HEK293 (cell line): ENCODE measurements at regions not wholly inside any gene's neighbourhood (a gene's known extent, or its start where the extent isn't known, plus 50 kb on each side); places are given as distances from the start of the nearest gene placed in this dataset.

ENCODE experiments used
- CTCF ChIA-PET: fragments of 350-600 bp; formaldehyde crosslinking; extraction: SDS; loops from one replicate; lab custom pipeline; 2021; ENCODE audit warnings: antibody characterized with exemption; lab: Yijun Ruan, JAX
- POLR2A ChIA-PET: fragments of 300-600 bp; formaldehyde crosslinking; extraction: SDS; loops from one replicate; lab custom pipeline; 2020; ENCODE audit warnings: antibody characterized with exemption, inconsistent platforms; lab: Yijun Ruan, JAX
- H3K27ac ChIP-seq: fragments of 200-500 bp; sonication (Bioruptor generic); 2 replicates; pipeline ENCODE4 v1.5.1; 2014; ENCODE audit warnings: low read depth, low read length, control low read depth, inconsistent platforms; ENCODE audit errors: extremely low read depth
- H3K36me3 ChIP-seq, 2 experiments: fragments of 200-500 bp in 1 of 2; sonication (Bioruptor generic) in 1 of 2; 1 replicate in 1 of 2; 2 replicates in 1 of 2; pipeline ENCODE4 v1.5.1; 2014 to 2017; ENCODE audit warnings: inconsistent platforms in 2 of 2, low read length in 2 of 2; ENCODE audit not compliant: control insufficient read depth in 2 of 2, insufficient read depth in 1 of 2
- H3K4me1 ChIP-seq: fragments of 200-500 bp; sonication (Bioruptor generic); 2 replicates; pipeline ENCODE4 v1.5.1; 2014; ENCODE audit warnings: mild to moderate bottlenecking, low read length, inconsistent platforms; ENCODE audit not compliant: control insufficient read depth, insufficient read depth
- H3K4me3 ChIP-seq: 2 replicates; pipeline ENCODE4 v1.5.1; 2011; ENCODE audit warnings: low read depth, mild to moderate bottlenecking, control low read depth, low read length, moderate library complexity
- H3K9me3 ChIP-seq: fragments of 200-500 bp; sonication (Bioruptor generic); 2 replicates; pipeline ENCODE4 v1.5.1; 2014; ENCODE audit warnings: low read depth, low read length, inconsistent platforms; ENCODE audit not compliant: control insufficient read depth, insufficient read depth
- INSM2 ChIP-seq: fragments of 450-650 bp; formaldehyde crosslinking; IDR thresholded peaks from 2 replicates; pipeline ENCODE4 v1.5.1; 2016; ENCODE audit warnings: missing biosample characterization, missing genetic modification characterization
- MZF1 ChIP-seq: fragments of 450-650 bp; formaldehyde crosslinking; IDR thresholded peaks from 2 replicates; pipeline ENCODE4 v1.5.1; 2017; ENCODE audit warnings: missing biosample characterization, missing genetic modification characterization, borderline replicate concordance
- PBX3 ChIP-seq: sonication (generic); formaldehyde crosslinking; IDR thresholded peaks from 2 replicates; pipeline ENCODE4 v1.8.1; 2022; ENCODE audit warnings: mild to moderate bottlenecking, moderate library complexity, missing genetic modification reagents
- PRDM4 ChIP-seq: fragments of 450-650 bp; formaldehyde crosslinking; IDR thresholded peaks from 2 replicates; pipeline ENCODE4 v1.5.1; 2017; ENCODE audit warnings: missing biosample characterization, missing genetic modification characterization
- REPIN1 ChIP-seq: fragments of 450-650 bp; formaldehyde crosslinking; IDR thresholded peaks from 2 replicates; pipeline ENCODE4 v1.5.1; 2017; ENCODE audit warnings: missing biosample characterization, missing genetic modification characterization, low read depth
- SCRT1 ChIP-seq: fragments of 450-650 bp; formaldehyde crosslinking; IDR thresholded peaks from 2 replicates; pipeline ENCODE4 v1.5.1; 2016; ENCODE audit warnings: missing biosample characterization, missing genetic modification characterization, borderline replicate concordance
- ZNF19 ChIP-seq: fragments of 450-650 bp; formaldehyde crosslinking; IDR thresholded peaks from 2 replicates; pipeline ENCODE4; 2016; ENCODE audit warnings: missing biosample characterization, missing genetic modification characterization, low read depth
- ZNF26 ChIP-seq: fragments of 450-650 bp; formaldehyde crosslinking; IDR thresholded peaks from 2 replicates; pipeline ENCODE4 v1.5.1; 2016; ENCODE audit warnings: missing biosample characterization, missing genetic modification characterization
- ZNF350 ChIP-seq: fragments of 450-650 bp; formaldehyde crosslinking; IDR thresholded peaks from 2 replicates; pipeline ENCODE4 v1.5.0; 2017; ENCODE audit warnings: missing biosample characterization, mild to moderate bottlenecking, missing genetic modification characterization
- ZNF560 ChIP-seq: fragments of 450-650 bp; formaldehyde crosslinking; IDR thresholded peaks from 2 replicates; pipeline ENCODE4 v1.5.1; 2017; ENCODE audit warnings: missing biosample characterization, missing genetic modification characterization, borderline replicate concordance
- ZNF701 ChIP-seq: fragments of 450-650 bp; formaldehyde crosslinking; IDR thresholded peaks from 2 replicates; pipeline ENCODE4 v1.5.1; 2016; ENCODE audit warnings: missing biosample characterization, missing genetic modification characterization
- ZNF830 ChIP-seq: fragments of 450-650 bp; IDR thresholded peaks from 2 replicates; pipeline ENCODE4 v1.5.0; 2018; ENCODE audit warnings: missing biosample characterization, missing genetic modification characterization, low read depth, mild to moderate bottlenecking, moderate library complexity

- no peak for TF ChIP-seq ZNF19 (tag by site-specific recombination)
- no peak for TF ChIP-seq PBX3
These were observed 185.4 kb upstream of the DLGAP1 start (continued) for GRCh38 chr18:4640349-4641012.

GRCh38 chr18:4639628-4640310 is 184.7 kb upstream of the DLGAP1 start:
- H3K36me3 ChIP-seq, result no peaks in the 10 kb centered on the region
- ChIA-PET CTCF (no interaction called here), POLR2A (no interaction called here)
- H3K4me1 ChIP-seq, result no peaks in the 10 kb centered on the region
- no peak for TF ChIP-seq MZF1
- no peaks in the 10 kb centered on the region for H3K9me3 ChIP-seq
- no peak overlapping the region for H3K4me3 ChIP-seq
- H3K27ac ChIP-seq, result no peak overlapping the region

- Histone ChIP-seq H3K4me1 (no peaks in the 10 kb centered on the region), H3K27ac (no peak overlapping the region), H3K36me3 (no peaks in the 10 kb centered on the region), H3K9me3 (no peaks in the 10 kb centered on the region), H3K4me3 (no peak overlapping the region)
- ChIA-PET CTCF (no interaction called here), POLR2A (no interaction called here)
- TF ChIP-seq ZNF560, result no peak
- no peak for TF ChIP-seq INSM2 (tag by site-specific recombination)
These were observed 183.6 kb upstream of the DLGAP1 start for GRCh38 chr18:4638680-4639079.

- H3K4me3 ChIP-seq, result no peak overlapping the region
- no peaks in the 10 kb centered on the region for H3K4me1 ChIP-seq
- no peak overlapping the region for H3K27ac ChIP-seq
- no peaks in the 10 kb centered on the region for H3K9me3 ChIP-seq
- ChIA-PET POLR2A (no interaction called here), CTCF (no interaction called here)
- no peak for TF ChIP-seq REPIN1 (tag by site-specific recombination)
- H3K36me3 ChIP-seq, result no peaks in the 10 kb centered on the region
These were observed 182.8 kb upstream of the DLGAP1 start for GRCh38 chr18:4637876-4638275.

- Histone ChIP-seq H3K9me3 (no peaks in the 10 kb centered on the region), H3K27ac (no peak overlapping the region), H3K4me3 (no peak overlapping the region), H3K4me1 (no peaks in the 10 kb centered on the region), H3K36me3 (no peaks in the 10 kb centered on the region)
- TF ChIP-seq ZNF830 (no peak), PRDM4 (no peak), ZNF26 (no peak), ZNF701 (tag by site-specific recombination) (no peak), ZNF350 (no peak), SCRT1 (tag by site-specific recombination) (no peak)
- CTCF ChIA-PET, result no interaction called here
- POLR2A ChIA-PET, result no interaction called here
These were observed 181.9 kb upstream of the DLGAP1 start for GRCh38 chr18:4636967-4637366.
